ENCODE measurements at regions not wholly inside any gene's neighbourhood (a gene's known extent, or its start where the extent isn't known, plus 50 kb on each side); places are given as distances from the start of the nearest gene placed in this dataset.

- TF ChIP-seq CTCF (IDR thresholded peaks at IDR 0.05) (no peak), POLR2A (IDR thresholded peaks at IDR 0.05) (no peak)
Measured at GRCh38 chr18:78305789-78306188, 673.8 kb upstream of the SALL3 start.
